Gastrocnemius medialis (tissue), 4 donors: ENCODE measurements at regions not wholly inside any gene's neighbourhood (a gene's known extent, or its start where the extent isn't known, plus 50 kb on each side); places are given as distances from the start of the nearest gene placed in this dataset.

Experiments
- POLR2A ChIP-seq, 2 donors: fragments of 450-650 bp; IDR thresholded peaks; one replicate each; pipeline ENCODE4 v1.6.1; 2017; ENCODE audit warnings: antibody characterized with exemption in 2 of 2, mild to moderate bottlenecking in 2 of 2, moderate library complexity in 2 of 2
- TF ChIP-seq, protein P1 (sequence below), 5 experiments: fragments of 450-650 bp in 3 of 5; fragments of 200-600 bp in 2 of 5; sonication (generic) in 2 of 5; IDR thresholded peaks in 4 of 5; conservative IDR thresholded peaks in 1 of 5; 1 replicate in 4 of 5; 2 replicates in 1 of 5; pipeline ENCODE4 v1.5.1; 2016 to 2019; ENCODE audit warnings: antibody characterized with exemption in 5 of 5, mild to moderate bottlenecking in 3 of 5, moderate library complexity in 3 of 5

DNA sequence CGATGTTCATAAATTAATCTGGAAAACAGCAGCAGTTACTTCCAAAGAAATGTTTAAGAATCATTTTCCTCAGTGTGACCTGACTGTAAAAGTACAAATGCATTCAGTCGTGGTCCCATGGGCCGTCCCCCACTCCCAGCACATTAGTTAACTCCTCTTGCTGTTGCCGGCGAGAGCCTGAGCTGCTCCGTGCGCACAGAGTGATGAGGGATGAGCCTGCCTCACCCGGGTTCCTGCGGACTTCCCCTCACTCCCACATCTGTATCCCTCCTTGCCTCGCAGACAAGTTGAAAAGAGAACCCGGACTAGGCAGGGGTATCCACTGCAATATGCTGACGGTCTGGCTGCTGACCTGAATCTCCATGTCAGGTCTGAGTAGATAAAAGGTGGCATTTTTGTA is 861.7 kb upstream of the NR2F2 start:
- TF ChIP-seq, protein P1, sequence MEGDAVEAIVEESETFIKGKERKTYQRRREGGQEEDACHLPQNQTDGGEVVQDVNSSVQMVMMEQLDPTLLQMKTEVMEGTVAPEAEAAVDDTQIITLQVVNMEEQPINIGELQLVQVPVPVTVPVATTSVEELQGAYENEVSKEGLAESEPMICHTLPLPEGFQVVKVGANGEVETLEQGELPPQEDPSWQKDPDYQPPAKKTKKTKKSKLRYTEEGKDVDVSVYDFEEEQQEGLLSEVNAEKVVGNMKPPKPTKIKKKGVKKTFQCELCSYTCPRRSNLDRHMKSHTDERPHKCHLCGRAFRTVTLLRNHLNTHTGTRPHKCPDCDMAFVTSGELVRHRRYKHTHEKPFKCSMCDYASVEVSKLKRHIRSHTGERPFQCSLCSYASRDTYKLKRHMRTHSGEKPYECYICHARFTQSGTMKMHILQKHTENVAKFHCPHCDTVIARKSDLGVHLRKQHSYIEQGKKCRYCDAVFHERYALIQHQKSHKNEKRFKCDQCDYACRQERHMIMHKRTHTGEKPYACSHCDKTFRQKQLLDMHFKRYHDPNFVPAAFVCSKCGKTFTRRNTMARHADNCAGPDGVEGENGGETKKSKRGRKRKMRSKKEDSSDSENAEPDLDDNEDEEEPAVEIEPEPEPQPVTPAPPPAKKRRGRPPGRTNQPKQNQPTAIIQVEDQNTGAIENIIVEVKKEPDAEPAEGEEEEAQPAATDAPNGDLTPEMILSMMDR (IDR thresholded peaks at IDR 0.05 in 4 of 5, conservative IDR thresholded peaks at IDR 0.05 in 1 of 5) = no peak
- TF ChIP-seq POLR2A (IDR thresholded peaks at IDR 0.05) = no peak
